Activated B cell treated with CpG ODN at 0.5 μM for 24 hours (primary cell): ENCODE measurements at regions not wholly inside any gene's neighbourhood (a gene's known extent, or its start where the extent isn't known, plus 50 kb on each side); places are given as distances from the start of the nearest gene placed in this dataset.

Source experiments
- ATAC-seq: fragments of 200-7000 bp; cut with Tn5 transposase; one replicate; pipeline ENCODE4 v1.10.0; 2021; ENCODE audit warnings: low read depth, mild to moderate bottlenecking, moderate library complexity
- CTCF ChIA-PET: fragments of 350-600 bp; sonication (Branson Sonifier 250); formaldehyde crosslinking; loops from one replicate; lab custom pipeline; 2021; ENCODE audit warnings: antibody characterized with exemption; lab: Charles Lee
- POLR2A ChIA-PET: fragments of 350-600 bp; sonication (Branson Sonifier 250); formaldehyde crosslinking; loops from one replicate; lab custom pipeline; 2021; ENCODE audit warnings: antibody characterized with exemption; lab: Charles Lee
- DNase-seq: peaks from one replicate; pipeline ENCODE4 v3.0.0; 2022
- H3K27ac Mint-ChIP-seq: one replicate; pipeline ENCODE4 v1.8.0; 2020; ENCODE audit warnings: mixed read lengths
- H3K27me3 Mint-ChIP-seq: one replicate; pipeline ENCODE4 v1.8.0; 2021; ENCODE audit warnings: mixed read lengths
- H3K36me3 Mint-ChIP-seq: one replicate; pipeline ENCODE4 v1.8.0; 2021; ENCODE audit warnings: low read depth, mixed read lengths
- H3K4me1 Mint-ChIP-seq: one replicate; pipeline ENCODE4 v1.8.0; 2021; ENCODE audit warnings: mixed read lengths
- H3K4me3 Mint-ChIP-seq: one replicate; pipeline ENCODE4 v1.8.0; 2020; ENCODE audit warnings: mild to moderate bottlenecking, mixed read lengths
- H3K9me3 Mint-ChIP-seq: one replicate; pipeline ENCODE4 v1.8.0; 2020; ENCODE audit warnings: mixed read lengths
- CTCF ChIP-seq: fragments of 200-600 bp; IDR thresholded peaks from one replicate; pipeline ENCODE4 v1.8.0; 2022; ENCODE audit warnings: antibody characterized with exemption, mild to moderate bottlenecking
- intact Hi-C: fragments of 100-400 bp; cut with micrococcal nuclease; formaldehyde crosslinking; loops from one replicate; pipeline ENCODE4 v1.15.1; 2024

DNA sequence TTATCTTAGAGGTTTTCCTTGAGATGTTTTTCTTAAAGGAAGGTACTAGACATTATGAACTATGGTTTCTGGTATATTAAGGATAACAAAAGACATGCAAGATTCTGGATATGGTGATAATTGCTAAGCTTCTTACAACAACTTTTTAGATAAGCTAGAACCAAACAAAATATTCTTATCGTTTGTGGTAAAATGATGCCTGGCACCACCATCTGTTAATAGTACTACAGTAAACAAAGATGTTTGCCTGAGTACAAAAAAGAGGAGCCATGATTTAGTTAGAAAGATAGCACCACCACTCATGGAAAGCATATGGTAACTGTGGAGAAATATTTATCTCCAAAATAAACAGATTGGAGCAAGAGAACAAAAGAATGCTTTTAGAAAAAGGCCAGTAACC is 747.3 kb downstream of the COL12A1 start:
- ChIA-PET CTCF (no interaction called here), POLR2A (no interaction called here)
- H3K36me3 Mint-ChIP-seq: no peaks in the 10 kb centered on the region
- no peak for ATAC-seq
- H3K4me3 Mint-ChIP-seq: no peak overlapping the region
- H3K27me3 Mint-ChIP-seq: no peaks in the 10 kb centered on the region
- intact Hi-C loops: no loop called here
- TF ChIP-seq CTCF: no peak
- H3K27ac Mint-ChIP-seq: no peak overlapping the region
- H3K4me1 Mint-ChIP-seq: no peaks in the 10 kb centered on the region
- DNase-seq: no peak
- H3K9me3 Mint-ChIP-seq: peaks cover 6% of the 10 kb centered on the region

GRCh38 chr6:74455786-74456185 is 750.1 kb downstream of the COL12A1 start:
- H3K27me3 Mint-ChIP-seq: no peaks in the 10 kb centered on the region
- H3K4me1 Mint-ChIP-seq: no peaks in the 10 kb centered on the region
- no peak for DNase-seq
- H3K4me3 Mint-ChIP-seq: no peak overlapping the region
- no peak for TF ChIP-seq CTCF
- H3K27ac Mint-ChIP-seq: no peak overlapping the region
- no peak for ATAC-seq
- CTCF ChIA-PET: no interaction called here
- no peaks in the 10 kb centered on the region for H3K9me3 Mint-ChIP-seq
- H3K36me3 Mint-ChIP-seq: no peaks in the 10 kb centered on the region
- intact Hi-C loops: no loop called here
- POLR2A ChIA-PET: no interaction called here

GRCh38 chr6:74451953-74452352 is 753.9 kb downstream of the COL12A1 start:
- Mint-ChIP-seq H3K27me3 (no peaks in the 10 kb centered on the region), H3K4me3 (no peak overlapping the region), H3K4me1 (no peaks in the 10 kb centered on the region), H3K36me3 (no peaks in the 10 kb centered on the region), H3K27ac (no peak overlapping the region), H3K9me3 (no peaks in the 10 kb centered on the region)
- TF ChIP-seq CTCF: no peak
- DNase-seq: no peak
- intact Hi-C loops: no loop called here
- no peak for ATAC-seq
- CTCF ChIA-PET: no interaction called here
- POLR2A ChIA-PET: no interaction called here

DNA sequence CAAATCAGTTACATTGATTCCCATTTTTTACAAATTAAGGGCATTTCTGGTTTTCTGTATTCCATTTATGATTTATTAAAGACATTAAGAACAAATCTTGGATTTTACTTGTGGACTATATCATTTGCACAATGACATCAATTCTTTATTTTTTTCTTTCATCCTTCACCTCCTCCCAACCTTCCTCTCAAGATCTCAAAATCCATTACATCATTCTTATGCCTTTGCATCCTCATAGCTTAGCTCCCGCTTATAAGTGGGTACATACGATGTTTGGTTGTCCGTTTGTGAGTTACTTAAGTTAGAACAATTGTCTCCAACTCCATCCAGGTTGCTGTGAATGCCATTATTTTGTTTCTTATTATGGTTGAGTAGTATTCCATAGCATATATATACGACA is 752.8 kb downstream of the CD109 start:
- DNase-seq: no peak
- intact Hi-C loops: no loop called here
- no peaks in the 10 kb centered on the region for H3K9me3 Mint-ChIP-seq
- no peaks in the 10 kb centered on the region for H3K36me3 Mint-ChIP-seq
- ATAC-seq: no peak
- H3K4me1 Mint-ChIP-seq: no peaks in the 10 kb centered on the region
- POLR2A ChIA-PET: no interaction called here
- CTCF ChIA-PET: no interaction called here
- H3K27me3 Mint-ChIP-seq: no peaks in the 10 kb centered on the region
- no peak overlapping the region for H3K4me3 Mint-ChIP-seq
- H3K27ac Mint-ChIP-seq: no peak overlapping the region
- no peak for TF ChIP-seq CTCF

DNA sequence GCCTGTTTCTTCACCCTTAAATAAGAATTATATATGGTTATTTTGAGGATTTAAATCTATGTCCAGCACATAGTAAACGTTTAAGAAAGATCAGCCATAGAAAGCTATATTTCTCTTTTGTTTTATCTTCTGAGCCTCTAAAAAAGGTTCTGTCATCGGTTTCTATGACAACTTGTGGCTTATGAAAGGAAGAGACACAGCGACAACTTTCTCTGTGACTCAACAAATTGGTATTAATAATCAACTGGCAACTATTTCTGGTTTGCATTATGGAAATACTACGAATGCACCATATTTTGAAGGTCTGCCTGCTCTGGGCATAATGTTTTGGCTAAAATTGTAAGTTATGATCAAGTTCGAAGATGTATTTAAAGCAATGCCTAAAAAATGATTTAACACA is 751.0 kb downstream of the CD109 start:
- H3K27ac Mint-ChIP-seq: no peak overlapping the region
- DNase-seq (no peak), ATAC-seq (no peak)
- intact Hi-C loops: no loop called here
- TF ChIP-seq CTCF: no peak
- ChIA-PET POLR2A (no interaction called here), CTCF (no interaction called here)
- no peaks in the 10 kb centered on the region for H3K27me3 Mint-ChIP-seq
- H3K4me3 Mint-ChIP-seq: no peak overlapping the region
- no peaks in the 10 kb centered on the region for H3K4me1 Mint-ChIP-seq
- no peaks in the 10 kb centered on the region for H3K36me3 Mint-ChIP-seq
- H3K9me3 Mint-ChIP-seq: no peaks in the 10 kb centered on the region
